ENCODE measurements at regions not wholly inside any gene's neighbourhood (a gene's known extent, or its start where the extent isn't known, plus 50 kb on each side); places are given as distances from the start of the nearest gene placed in this dataset.

DNA sequence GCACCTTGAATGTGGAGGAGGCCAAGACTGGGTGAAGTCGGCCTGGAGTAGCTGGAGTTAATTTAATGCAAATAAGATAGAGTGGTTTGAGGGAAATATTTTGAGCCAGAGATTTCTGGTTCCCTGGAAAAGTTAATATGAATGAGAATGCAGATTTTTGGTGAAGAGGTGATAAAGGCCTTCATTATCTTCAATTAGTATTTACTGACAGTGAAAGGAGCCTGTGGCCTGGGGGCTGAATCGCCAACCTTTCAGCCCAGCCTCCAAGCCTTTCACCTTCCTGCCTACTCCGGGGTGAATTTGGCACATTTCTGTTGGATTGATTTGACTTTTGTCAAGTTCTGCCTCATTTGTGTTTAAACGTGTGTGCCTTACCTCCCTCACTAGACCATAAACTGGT, 147.8 kb downstream of the SOX2 start:
- no peak for DNase-seq (ENCODE audit: low spot score)

DNA sequence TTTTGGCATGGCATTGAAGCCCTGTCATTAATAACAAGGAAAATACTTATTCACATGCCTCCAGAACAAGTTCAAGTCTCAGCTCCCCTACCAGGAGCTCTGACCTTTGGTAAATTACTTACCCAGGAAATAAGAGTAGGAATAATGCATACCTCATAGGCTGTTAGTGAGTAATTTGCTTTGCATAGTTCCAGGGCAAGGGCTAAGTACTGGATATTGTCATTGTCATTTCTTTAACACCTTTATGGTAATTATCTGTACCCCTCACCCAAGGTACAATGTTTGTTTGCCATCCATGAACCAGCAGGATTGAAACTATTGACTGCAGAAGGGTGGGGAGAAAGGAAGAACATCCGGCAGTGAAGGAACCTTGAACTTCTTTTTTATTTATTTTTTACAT, 148.5 kb downstream of the SOX2 start:
- no peak for DNase-seq (ENCODE audit: low spot score)

DNA sequence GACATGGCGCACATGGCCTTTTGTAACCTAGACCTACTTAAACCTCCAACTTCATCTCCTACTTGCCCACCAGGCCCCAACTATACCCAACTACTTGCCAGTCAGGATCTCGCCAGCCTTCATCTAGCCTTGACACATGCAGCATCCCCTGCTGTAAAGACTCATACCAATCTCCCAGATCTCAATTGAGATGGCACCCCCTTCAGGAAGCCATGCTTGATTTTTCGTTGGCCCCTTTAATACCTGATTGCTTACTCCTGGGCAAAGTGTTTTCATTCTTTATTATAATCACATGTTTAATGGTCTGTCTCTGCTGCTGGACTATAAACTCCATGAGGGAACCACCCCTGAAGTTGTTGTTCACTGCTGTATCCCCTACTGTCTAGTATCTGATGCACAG, 150.8 kb downstream of the SOX2 start:
- DNase-seq (ENCODE audit: low spot score): no peak

DNA sequence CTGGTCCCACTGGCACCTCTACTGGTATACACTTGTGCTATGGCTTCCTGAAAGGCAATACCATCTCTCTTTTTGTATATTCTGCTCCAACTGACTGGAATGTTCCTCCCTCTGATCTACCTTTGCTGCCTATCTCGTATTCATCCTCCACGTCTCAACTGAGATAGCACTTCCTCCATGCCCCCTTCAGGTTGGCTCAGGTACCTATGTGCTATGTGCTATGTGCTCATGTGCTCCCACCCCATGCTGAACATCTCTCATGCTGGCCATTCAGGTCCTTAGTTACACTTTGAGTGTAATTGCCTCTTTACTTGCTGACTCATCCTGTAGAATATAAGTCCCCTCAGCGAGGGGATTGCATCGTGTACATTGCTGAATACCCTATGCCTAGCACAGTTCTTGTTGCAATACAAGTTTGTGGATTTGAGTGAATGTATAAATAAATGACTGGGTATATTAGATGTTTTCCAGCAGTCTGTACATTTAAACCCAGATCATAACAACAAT, 156.9 kb downstream of the SOX2 start:
- no peak for DNase-seq (ENCODE audit: low spot score)

DNA sequence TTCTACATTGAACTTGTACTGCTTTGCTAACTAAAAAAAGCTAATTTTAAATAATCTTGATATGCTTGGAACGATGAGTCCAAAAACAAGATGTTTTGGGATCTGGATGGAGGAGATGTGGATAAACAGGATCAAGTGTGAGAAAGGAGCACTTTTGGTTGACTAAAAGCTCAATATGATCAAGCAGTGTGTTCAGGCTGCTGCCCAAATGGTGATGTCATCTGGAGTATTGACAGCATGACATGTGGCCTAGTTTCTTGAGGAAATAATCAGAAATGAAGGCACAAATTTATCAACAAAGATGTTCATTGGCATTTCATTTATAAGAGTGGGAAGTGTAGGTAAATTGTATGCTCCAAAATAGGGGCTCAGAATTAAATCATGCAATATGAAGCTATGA, 161.2 kb downstream of the SOX2 start:
- no peak for DNase-seq (ENCODE audit: low spot score)

DNA sequence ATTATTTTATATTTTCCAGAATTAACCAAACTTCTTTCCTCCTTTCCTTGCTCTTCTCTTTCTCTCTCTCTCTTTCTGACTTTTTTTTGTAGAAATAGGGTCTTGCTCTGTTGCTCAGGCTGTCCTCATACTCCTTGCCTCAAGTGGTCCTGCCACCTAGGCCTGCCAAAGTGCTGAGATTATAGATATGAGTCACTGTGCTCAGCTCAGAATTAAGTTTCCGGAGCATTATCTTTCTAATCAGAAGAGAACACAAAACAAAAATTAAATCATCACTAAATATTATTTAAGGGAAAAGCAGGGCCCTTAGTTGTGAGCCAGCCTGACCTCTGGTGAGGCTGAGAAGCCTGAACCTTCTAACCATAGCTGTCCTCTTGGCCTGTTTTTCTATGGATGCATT, 168.2 kb downstream of the SOX2 start:
- no peak for DNase-seq (ENCODE audit: low spot score)

DNA sequence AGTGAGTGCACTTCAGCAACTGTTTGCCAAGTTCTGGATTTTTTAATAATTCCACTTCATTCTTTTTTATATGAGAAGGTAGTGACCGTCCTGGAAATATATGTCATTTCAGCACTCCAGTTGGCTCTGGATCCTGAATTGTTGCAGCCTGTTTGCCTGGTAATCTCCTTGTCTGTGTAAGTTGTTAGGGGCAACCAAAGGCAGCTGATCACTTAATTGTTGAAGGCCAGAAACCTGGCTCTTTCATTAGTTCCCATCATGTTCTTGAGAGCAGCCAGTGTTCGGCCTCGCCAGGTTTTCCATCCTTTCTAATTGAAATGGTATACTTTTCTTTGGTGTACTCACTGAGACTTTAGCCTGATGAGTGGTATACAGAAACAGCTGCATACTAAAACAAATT, 168.6 kb downstream of the SOX2 start:
- DNase-seq (ENCODE audit: low spot score): no peak

DNA sequence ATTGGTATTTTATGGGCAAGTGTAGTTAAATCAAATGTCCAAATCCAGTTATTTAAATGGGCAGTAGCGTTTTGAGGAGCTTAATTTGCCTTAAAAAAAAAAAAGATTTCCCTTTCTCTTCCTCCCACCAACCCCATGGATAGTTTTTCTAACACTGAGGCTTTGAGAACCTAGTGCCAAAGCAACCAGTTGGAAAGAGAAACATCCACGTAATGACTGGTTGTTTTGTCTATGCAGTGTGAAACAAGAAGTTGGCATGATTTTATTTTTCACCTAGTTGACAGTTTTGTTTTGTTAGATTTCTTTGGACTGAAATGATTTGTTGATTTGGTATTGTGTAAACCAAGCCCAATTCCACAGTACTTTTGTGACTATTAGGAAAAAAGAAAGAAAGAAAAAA, 170.0 kb downstream of the SOX2 start:
- no peak for DNase-seq (ENCODE audit: low spot score)

DNA sequence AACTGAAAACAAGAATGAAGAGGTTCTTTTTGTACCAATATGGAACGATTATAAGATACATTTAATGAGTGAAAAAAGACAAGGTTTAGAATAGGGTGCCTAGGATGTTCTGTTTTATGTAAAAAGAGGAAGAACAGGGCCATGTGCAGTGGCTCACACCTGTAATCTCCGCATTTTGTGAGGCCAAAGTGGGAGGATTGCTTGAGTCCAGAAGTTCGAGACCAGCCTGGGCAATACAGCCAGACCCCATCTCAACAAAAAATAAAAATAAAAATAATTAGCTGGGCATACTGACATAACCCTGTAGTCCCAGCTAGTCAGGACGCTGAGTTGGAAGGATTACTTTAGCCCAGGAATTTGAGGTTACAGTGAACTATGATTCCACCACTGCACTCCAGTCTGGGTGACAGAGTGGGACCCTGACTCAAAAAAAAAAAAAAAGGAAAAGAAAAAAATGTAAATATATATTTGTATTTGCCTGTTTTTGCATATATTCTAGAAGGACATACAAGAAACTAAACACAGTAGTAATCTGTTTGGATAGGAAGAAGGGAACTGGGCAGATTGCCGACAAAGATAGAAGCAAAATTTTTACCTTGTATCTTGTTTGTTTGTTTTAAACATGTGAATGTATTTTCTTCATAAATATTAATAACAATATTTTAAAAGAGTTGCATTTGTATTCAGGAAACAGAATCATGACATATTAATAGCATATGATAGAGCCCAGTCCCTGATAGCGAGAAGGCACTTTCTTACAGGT, 174.3 kb downstream of the SOX2 start:
- DNase-seq (ENCODE audit: low spot score): no peak

DNA sequence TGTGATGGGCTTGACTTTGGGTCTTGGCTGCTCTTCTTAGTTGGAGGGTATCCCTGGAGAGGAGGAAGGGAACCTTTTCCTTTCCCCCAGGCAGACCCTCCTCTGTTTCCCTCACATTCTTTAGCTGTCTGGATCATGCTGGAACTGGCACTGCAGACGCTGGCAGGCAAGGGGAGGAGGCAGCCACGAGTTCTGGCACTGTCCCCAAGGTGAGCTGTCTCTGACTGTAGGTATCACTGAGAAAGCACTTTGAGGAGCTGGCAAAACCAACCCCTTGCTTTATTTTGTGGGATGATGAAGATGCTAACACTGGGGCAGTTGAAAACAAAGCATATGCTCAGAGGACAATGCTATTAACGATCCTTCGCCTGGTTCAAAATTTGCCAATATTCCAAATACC, 175.0 kb downstream of the SOX2 start:
- DNase-seq (ENCODE audit: low spot score): no peak

DNA sequence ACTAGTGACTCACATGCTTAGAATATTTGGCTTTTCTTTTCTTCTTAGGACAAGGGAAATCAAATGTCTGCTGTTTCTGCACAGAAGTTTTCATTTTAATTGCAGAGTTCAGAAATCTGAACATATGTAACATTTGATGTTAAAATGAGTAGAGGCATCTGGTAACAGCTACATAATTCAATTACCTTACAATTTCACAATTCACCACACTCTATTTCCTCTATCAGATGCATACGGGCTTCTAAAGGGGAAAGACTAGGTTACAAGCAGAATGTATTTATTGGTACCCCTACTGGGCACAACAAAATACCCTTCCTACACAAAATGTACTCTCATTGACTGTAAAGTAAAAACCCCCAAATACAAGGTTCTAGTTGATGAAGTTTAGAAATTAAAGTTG, 176.0 kb downstream of the SOX2 start:
- no peak for DNase-seq (ENCODE audit: low spot score)

DNA sequence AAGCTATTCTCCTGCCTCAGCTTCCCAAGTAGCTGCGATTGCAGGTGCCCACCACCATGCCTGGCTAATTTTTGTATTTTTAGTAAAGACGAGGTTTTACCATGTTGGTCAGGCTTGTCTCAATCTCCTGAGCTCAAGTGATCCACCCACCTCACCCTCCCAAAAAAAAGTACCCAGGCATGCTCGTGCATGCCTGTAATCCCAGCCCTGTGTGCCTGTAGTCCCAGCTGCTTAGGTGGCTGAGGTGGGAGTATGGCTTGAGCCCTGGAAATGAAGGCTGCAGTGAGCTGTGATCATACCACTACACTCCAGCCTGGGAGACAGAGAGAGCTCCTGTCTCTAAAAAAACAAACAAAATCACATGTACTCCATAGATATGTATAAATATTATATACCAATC, 176.5 kb downstream of the SOX2 start:
- no peak for DNase-seq (ENCODE audit: low spot score)

DNA sequence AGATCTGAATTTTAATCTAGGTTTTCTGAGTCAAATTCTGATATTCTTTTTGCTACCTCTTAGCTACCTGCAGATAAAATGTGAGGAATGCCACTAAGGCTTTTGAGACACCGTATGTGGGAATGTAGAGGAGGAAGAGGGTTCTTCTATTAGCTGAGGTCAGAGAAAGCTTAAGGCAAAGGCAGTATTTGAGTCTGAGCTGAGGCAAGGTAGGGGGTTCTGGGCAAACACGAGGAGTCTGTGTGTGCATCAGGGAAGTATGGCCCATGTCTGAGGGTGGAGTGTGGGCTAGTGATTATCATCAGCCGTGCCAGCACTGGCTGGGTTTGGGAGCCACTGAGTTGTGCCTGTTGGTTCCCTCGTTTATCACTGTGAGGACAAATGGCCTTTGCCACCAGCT, 181.1 kb downstream of the SOX2 start:
- DNase-seq (ENCODE audit: low spot score): no peak

DNA sequence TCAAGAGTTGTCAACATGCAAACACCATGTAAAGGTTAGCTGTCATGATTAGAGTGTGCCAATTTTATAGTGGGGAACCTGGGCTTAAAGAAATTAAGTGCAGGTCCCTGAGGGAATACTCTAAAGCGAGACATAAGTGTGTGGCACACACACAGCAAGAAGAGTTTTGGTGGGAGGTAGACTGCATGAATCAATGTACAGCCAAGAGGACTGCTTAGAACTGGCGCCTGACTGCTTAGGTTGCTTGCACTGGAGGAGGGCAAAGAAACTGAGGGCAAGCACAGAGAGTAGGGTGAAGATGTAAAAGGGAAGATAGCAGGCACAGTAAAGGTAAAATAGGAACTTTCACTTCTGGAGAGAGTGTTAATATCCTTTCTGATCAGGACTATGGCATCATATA, 184.9 kb downstream of the SOX2 start:
- DNase-seq (ENCODE audit: low spot score): no peak

DNA sequence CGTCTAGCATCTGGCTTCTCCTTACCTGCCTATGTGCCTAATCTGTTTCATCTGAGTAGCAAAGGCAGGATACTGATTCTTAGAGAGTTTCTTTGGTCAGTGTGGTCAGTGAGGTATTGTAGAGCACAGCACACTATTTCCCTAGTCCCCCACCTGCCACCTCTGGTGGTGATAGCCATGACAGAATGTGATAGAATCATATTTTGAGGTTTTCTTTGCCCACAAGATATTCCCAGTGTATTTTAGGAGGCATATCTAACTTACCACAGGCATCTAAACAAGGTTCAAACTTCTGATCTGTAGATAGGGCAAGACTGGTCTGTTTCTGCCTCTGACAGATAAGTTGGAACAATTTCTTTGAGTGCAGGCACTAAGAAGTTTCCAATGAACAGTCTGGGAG, 188.0 kb downstream of the SOX2 start:
- no peak for DNase-seq (ENCODE audit: low spot score)

DNA sequence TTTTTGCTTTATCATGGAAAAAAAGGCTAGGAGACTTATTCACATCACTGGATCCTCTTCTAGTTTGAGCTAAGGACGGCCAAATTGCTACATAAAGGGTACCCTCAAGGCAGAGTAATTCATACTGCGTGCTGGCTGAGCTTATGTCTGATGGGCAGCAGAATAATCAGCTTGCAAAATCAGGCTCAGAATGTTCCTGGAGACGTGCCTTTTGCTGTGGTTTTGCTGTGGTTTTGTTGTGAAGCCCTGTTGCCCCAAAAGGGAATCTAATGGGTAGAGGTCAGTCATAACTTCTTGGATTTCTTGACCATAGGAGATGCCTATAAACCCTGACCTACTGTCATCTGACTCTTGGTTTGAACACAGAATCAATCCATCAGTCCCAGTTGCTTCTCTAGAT, 189.9 kb downstream of the SOX2 start:
- no peak for DNase-seq (ENCODE audit: low spot score)

DNA sequence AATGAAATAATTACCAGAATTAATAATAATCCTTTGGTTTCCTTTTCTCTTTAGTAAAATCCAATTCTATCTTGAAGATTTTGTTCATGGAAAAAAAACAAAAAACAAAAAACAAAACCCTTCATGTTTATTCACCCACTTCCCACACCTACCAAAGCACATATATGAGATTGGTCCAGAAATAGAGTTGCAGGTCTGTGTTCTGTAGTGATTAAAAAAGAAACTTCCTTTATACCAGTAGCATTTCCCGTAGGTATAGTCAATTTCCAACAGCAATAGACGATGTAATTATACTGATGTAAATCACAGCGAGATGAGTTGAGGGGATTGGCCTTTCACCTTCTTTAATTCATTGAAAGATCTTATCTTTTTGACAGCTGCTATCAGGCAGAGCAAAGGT, 194.6 kb downstream of the SOX2 start:
- no peak for DNase-seq (ENCODE audit: low spot score)

DNA sequence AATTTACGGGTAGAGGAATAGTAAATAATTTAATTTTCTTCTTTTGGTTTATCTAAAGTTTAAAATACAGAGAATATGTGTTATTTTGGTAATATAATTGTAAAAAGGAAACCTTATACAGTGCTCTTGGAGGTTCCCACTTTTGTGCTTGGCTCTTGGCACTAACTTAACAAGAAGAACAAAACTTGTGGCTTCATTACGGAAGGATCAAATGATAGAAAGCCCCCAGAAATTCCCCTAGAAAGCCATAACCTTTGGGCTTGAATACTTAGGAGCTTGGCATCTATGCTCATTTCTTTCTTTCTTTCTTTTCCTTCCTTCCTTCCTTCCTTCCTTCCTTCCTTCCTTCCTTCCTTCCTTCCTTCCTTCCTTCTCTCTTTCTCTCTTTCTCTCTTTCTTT, 197.5 kb downstream of the SOX2 start:
- no peak for DNase-seq (ENCODE audit: low spot score)

DNA sequence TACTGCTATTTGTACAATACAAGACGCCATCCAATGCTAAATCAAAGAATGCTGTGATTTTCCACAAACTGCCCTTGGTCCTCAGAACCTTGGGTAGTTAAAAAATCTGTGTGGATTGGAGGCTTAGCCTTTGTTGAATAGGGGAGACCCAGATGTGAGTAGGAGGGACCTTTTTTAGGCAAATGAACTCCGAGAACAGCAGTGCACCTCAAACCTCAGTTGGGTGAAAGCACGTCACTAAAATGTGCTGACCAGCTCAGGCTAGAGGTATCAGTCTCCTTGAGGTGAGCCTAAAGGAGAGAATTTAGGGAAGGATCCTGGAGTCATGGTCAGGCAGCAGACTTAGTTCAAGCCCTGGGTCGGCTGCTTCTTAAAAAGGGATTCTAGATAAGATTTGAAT, 200.7 kb downstream of the SOX2 start:
- no peak for DNase-seq (ENCODE audit: low spot score)

DNA sequence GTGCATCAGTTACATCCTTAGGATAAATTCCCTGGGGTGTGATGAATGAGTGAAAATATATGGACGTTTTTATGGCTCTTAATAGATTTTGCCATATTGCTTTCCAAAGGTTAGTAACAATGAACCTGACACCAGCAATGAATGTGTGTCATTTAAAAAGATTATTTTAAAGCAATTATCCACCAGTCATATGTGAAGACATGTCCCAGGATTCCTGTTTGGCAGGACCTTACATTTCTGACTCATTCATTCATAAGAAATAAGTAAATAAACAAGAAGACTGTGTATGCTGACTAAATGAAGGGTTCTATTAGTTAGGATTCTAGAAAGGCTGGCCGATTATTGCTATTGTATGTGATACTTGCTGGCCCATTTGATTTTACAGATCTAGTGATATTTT, 201.5 kb downstream of the SOX2 start:
- DNase-seq (ENCODE audit: low spot score): no peak

DNA sequence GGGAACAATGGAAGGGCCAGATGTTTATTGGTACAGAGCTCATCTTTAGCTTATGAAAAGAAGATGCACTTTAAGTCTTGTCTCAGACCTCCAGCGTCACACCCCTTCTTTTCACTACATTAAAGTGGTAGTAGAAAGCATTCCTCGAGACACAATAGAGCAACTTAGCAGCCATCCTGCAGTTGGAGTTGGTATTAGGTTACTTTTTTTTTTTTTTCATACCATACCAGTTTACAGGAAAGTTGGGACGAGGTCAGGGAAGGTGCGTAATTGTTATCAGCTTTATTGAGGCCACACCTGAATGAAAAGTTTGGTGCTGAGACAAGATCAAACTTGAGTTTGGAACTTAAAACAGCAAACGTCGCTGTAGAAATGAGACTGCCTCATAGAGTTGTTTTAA, 203.8 kb downstream of the SOX2 start:
- DNase-seq (ENCODE audit: low spot score): no peak

DNA sequence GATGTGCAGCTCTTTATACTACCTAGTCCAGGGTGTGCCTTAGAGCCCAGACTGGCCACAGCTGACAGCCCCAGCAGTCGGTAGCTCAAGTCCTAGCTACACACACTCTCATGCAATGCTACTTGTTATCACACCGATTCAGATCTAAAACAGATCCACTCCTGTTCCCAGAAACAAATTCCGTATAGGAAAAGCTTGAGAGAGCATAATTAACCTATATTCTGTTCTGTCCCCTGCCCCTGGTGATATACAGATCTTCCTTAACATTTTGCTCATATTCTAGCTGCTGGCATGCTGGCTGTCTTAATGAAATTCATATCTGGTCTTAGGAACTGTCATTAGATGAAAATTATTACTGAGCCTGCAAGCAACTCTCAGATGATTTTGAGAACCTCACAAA, 204.3 kb downstream of the SOX2 start:
- no peak for DNase-seq (ENCODE audit: low spot score)

DNA sequence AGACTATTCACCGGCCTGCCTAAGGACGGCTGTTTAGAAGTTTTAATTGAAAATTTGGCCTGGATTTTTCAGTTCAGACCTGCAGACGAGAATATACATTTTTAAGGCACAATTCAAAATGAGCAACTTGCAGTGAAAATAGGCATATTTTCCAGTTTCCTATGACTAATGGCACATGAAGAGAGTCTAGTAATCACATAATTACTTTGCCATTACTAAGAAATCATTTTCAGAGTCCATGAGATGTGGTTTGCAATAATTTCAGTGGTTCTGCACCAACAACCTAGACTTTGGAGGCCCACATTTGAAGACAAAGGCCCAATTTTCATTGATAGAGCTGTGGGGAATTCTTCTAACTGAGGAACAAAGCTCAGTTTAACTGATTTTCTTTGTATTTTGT, 205.3 kb downstream of the SOX2 start:
- DNase-seq (ENCODE audit: low spot score): no peak

DNA sequence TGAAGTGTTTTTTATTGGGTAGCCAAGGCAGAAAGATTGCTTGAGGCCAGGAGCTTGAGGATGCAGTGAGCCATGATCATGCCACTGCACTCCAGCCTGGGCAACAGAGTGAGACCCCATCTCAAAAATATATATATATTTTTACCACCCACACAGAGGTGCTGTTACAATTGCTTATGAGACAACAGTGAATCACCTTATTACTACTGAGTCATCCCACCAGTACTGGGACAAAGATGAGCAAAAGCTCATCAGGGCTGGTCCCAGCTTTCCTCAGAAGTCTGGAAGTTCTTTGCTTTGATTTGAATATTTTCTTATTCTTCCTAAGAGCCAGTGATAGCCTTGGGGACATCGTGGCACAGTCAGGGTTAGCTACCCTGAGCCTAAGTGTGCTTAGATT, 207.7 kb downstream of the SOX2 start:
- no peak for DNase-seq (ENCODE audit: low spot score)

DNA sequence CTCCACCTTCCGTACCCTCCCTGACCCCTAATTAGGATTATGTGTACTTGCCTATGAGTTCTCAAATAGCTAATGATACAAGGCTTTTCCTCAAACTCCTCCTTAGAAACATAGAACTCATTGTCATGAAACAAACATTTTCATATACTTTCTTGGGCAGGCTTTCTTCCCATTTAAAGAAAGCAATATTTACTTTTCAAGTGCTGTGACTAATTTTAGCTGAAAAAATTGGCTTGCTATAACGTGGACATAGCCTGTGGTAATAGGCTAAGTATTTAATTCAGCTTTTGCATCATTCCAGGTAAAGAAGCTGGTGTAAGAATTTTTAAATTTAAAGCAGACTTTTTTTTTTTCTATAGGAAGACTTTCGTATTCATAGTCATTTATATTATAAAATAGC, 208.7 kb downstream of the SOX2 start:
- DNase-seq (ENCODE audit: low spot score): no peak

Data from left forelimb (tissue), 1 donor.